Muscle of arm (tissue), 1 donor: ENCODE measurements at regions not wholly inside any gene's neighbourhood (a gene's known extent, or its start where the extent isn't known, plus 50 kb on each side); places are given as distances from the start of the nearest gene placed in this dataset.
"Not testable (repeated sequence)": the region's sequence is repeated elsewhere in the genome, so short reads cannot be mapped to it uniquely, and the experiment has no call there.

Experiments
- DNase-seq: peaks from one replicate; pipeline ENCODE4 v3.0.0-alpha.2; 2013

- DNase-seq = no peak
Measured at GRCh38 chr3:152581951-152582350, 253.0 kb upstream of the P2RY1 start.

- DNase-seq = peak; percentile 49
Measured at GRCh38 chr3:152583963-152584362, 251.0 kb upstream of the P2RY1 start.

GRCh38 chr3:152586974-152587373 lies 248.0 kb upstream of the P2RY1 start:
- DNase-seq = no peak

GRCh38 chr3:152587861-152588260 lies 247.1 kb upstream of the P2RY1 start:
- DNase-seq = no peak

GRCh38 chr3:152589644-152590043 lies 245.3 kb upstream of the P2RY1 start:
- DNase-seq = no peak

- DNase-seq = no peak
Measured at GRCh38 chr3:152591515-152591914, 243.4 kb upstream of the P2RY1 start.

GRCh38 chr3:152593242-152593641 lies 241.7 kb upstream of the P2RY1 start:
- DNase-seq = no peak

GRCh38 chr3:152595975-152596821 lies 238.7 kb upstream of the P2RY1 start:
- DNase-seq = peak; percentile 48

GRCh38 chr3:152596832-152597231 lies 238.1 kb upstream of the P2RY1 start:
- not testable (repeated sequence) for DNase-seq

- no peak for DNase-seq
Measured at GRCh38 chr3:152606146-152606545, 228.8 kb upstream of the P2RY1 start.

GRCh38 chr3:152607179-152607578 lies 227.8 kb upstream of the P2RY1 start:
- no peak for DNase-seq

GRCh38 chr3:152608696-152609594 lies 226.0 kb upstream of the P2RY1 start:
- no peak for DNase-seq

- DNase-seq = no peak
Measured at GRCh38 chr3:152609891-152610290, 225.0 kb upstream of the P2RY1 start.

- DNase-seq = no peak
Measured at GRCh38 chr3:152610622-152611021, 224.3 kb upstream of the P2RY1 start.

- DNase-seq = peak; percentile 40
Measured at GRCh38 chr3:152611905-152612304, 223.0 kb upstream of the P2RY1 start.

GRCh38 chr3:152613851-152614250 lies 221.1 kb upstream of the P2RY1 start:
- no peak for DNase-seq

- no peak for DNase-seq
Measured at GRCh38 chr3:152615681-152616080, 219.2 kb upstream of the P2RY1 start.

GRCh38 chr3:152617609-152618008 lies 217.3 kb upstream of the P2RY1 start:
- DNase-seq = no peak

- no peak for DNase-seq
Measured at GRCh38 chr3:152618529-152618928, 216.4 kb upstream of the P2RY1 start.

- DNase-seq = no peak
Measured at GRCh38 chr3:152619691-152620090, 215.2 kb upstream of the P2RY1 start.

- DNase-seq = no peak
Measured at GRCh38 chr3:152620395-152620794, 214.5 kb upstream of the P2RY1 start.

- no peak for DNase-seq
Measured at GRCh38 chr3:152621006-152621868, 213.7 kb upstream of the P2RY1 start.
